ENCODE measurements at regions not wholly inside any gene's neighbourhood (a gene's known extent, or its start where the extent isn't known, plus 50 kb on each side); places are given as distances from the start of the nearest gene placed in this dataset.

- Mint-ChIP-seq H3K27ac (peak overlapping the region; percentile 83), H3K4me1 (ENCODE audit: low read depth) (peaks cover 44% of the 10 kb centered on the region)
- no peak for DNase-seq
Measured at GRCh38 chr2:7730449-7730848, 813.2 kb downstream of the RNF144A start.

DNA sequence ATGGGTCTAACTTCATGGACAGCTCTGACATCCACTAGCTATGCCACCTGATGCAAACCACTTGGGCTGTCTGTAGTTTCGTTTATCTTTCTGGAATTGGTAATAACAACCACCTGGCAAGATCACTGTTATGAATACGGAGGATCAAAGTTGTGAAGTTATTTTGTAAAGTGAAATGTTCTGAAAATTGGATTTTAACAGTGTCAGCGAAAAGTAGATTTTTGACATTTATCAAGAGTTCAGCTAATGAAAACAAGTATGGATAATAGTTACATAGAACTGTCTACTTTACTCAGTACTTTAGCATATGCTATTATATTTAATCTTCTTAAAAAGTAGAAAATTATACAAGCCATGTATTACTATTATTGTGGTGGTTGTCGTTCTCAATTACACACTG, 813.8 kb downstream of the RNF144A start:
- Mint-ChIP-seq H3K4me1 (ENCODE audit: low read depth) (peaks cover 40% of the 10 kb centered on the region), H3K4me3 (peak overlapping the region; percentile 76), H3K27me3 (no peaks in the 10 kb centered on the region), H3K27ac (peak overlapping the region; percentile 83), H3K9me3 (no peaks in the 10 kb centered on the region), H3K36me3 (ENCODE audit: low read depth) (peaks cover 47% of the 10 kb centered on the region)
- DNase-seq = no peak

More at GRCh38 chr2:7730449-7730848, 813.2 kb downstream of the RNF144A start:
- peak overlapping the region; percentile 76 for H3K4me3 Mint-ChIP-seq
- H3K36me3 Mint-ChIP-seq (ENCODE audit: low read depth) = peaks cover 51% of the 10 kb centered on the region
- H3K9me3 Mint-ChIP-seq = no peaks in the 10 kb centered on the region
- H3K27me3 Mint-ChIP-seq = no peaks in the 10 kb centered on the region

GRCh38 chr2:7732497-7732896, 815.3 kb downstream of the RNF144A start:
- H3K4me3 Mint-ChIP-seq = no peak overlapping the region
- peak overlapping the region; percentile 35 for H3K27ac Mint-ChIP-seq
- no peaks in the 10 kb centered on the region for H3K9me3 Mint-ChIP-seq
- DNase-seq = no peak
- no peaks in the 10 kb centered on the region for H3K27me3 Mint-ChIP-seq
- H3K4me1 Mint-ChIP-seq (ENCODE audit: low read depth) = peaks cover 45% of the 10 kb centered on the region
- peaks cover 40% of the 10 kb centered on the region for H3K36me3 Mint-ChIP-seq (ENCODE audit: low read depth)

GRCh38 chr2:7736646-7737305, 819.6 kb downstream of the RNF144A start:
- peaks cover 5% of the 10 kb centered on the region for H3K36me3 Mint-ChIP-seq (ENCODE audit: low read depth)
- H3K27me3 Mint-ChIP-seq = no peaks in the 10 kb centered on the region
- no peak for DNase-seq
- no peak overlapping the region for H3K4me3 Mint-ChIP-seq
- no peak overlapping the region for H3K27ac Mint-ChIP-seq
- H3K9me3 Mint-ChIP-seq = no peaks in the 10 kb centered on the region
- peaks cover 47% of the 10 kb centered on the region for H3K4me1 Mint-ChIP-seq (ENCODE audit: low read depth)

DNA sequence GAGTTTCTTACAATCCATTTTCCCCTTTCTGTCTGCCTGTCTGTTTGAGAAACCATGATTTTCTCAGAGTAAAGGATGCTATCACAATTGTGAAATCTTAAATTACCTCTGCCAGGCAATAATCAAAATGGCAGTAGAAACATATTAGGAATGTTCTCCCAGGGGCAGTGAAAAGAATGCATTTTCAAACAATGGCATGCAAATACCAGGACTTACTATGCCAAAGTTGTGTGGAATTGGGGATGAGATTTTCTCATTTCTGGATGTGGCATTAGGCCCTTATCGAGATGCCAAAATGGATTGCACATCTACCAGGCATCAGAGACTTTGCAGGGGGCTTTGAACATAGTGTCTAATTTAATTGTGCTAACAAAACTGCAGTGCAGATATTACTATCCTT, 821.4 kb downstream of the RNF144A start:
- Mint-ChIP-seq H3K4me3 (no peak overlapping the region), H3K27ac (no peak overlapping the region), H3K36me3 (ENCODE audit: low read depth) (peaks cover 4% of the 10 kb centered on the region), H3K9me3 (peaks cover 10% of the 10 kb centered on the region), H3K27me3 (no peaks in the 10 kb centered on the region), H3K4me1 (ENCODE audit: low read depth) (peaks cover 54% of the 10 kb centered on the region)
- no peak for DNase-seq

DNA sequence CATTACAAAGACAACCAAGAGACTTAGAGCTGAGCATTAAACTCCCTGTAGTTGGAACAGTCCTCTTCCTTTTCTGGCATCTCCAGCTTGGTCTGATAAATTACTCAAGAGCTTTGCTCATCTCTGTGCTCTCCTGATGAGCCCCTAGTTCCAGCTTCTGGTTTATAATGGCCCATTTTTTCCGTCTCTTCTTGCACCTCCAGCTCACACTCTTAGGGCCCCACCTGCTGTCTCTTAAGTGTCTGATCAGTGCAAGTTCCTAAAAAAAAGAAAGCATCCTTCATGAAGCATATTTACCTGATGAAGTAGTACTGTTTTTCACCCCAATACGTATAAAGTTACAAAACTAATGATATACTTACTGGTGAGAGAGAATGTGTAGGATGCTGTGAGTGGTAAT, 822.9 kb downstream of the RNF144A start:
- no peak for DNase-seq
- H3K27me3 Mint-ChIP-seq = no peaks in the 10 kb centered on the region
- peak overlapping the region; percentile 22 for H3K27ac Mint-ChIP-seq
- peaks cover 9% of the 10 kb centered on the region for H3K36me3 Mint-ChIP-seq (ENCODE audit: low read depth)
- no peak overlapping the region for H3K4me3 Mint-ChIP-seq
- peaks cover 63% of the 10 kb centered on the region for H3K4me1 Mint-ChIP-seq (ENCODE audit: low read depth)
- peaks cover 17% of the 10 kb centered on the region for H3K9me3 Mint-ChIP-seq

DNA sequence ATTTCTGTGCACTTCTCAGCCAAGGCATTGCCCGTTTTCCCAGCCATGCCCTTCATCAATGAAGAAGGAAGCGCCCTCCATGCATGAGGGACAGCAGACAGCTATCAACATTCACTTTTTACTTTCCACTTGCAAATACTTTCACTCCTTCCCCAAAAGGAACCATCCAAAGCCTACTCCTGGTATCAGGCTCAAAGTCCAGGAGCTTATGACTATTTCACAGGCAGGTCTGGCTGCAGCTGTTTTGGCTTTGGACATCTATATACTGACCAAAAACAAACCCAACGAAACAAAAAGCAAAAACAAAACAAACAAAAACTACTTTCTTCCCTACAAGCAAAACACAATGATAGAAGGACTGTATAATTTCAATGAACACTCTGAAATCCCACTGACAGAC, 825.1 kb downstream of the RNF144A start:
- Mint-ChIP-seq H3K9me3 (peaks cover 17% of the 10 kb centered on the region), H3K4me3 (no peak overlapping the region), H3K27ac (no peak overlapping the region), H3K36me3 (ENCODE audit: low read depth) (peaks cover 10% of the 10 kb centered on the region), H3K27me3 (no peaks in the 10 kb centered on the region), H3K4me1 (ENCODE audit: low read depth) (peaks cover 67% of the 10 kb centered on the region)
- DNase-seq = no peak

DNA sequence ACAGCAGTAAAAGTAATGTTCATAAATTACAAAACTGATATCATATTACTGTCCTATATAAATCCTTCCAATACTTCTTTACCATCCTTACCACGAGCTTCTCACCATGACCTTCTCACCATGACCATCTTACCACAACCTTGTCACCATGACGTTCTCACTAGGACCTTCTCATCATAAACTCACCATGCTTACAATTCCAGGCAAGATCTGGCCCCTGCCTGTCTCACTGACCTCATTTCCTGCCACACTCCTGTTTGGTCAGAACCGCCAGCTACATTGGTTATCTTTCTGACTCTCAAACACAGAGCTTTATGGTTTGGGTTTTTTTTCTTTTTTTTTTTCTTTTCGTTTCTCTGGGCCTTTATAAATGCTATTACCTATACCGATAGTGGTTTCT, 827.6 kb downstream of the RNF144A start:
- Mint-ChIP-seq H3K27me3 (no peaks in the 10 kb centered on the region), H3K27ac (peak overlapping the region; percentile 57), H3K4me1 (ENCODE audit: low read depth) (peaks cover 64% of the 10 kb centered on the region), H3K36me3 (ENCODE audit: low read depth) (peaks cover 10% of the 10 kb centered on the region), H3K9me3 (peaks cover 19% of the 10 kb centered on the region), H3K4me3 (no peak overlapping the region)
- DNase-seq = no peak

DNA sequence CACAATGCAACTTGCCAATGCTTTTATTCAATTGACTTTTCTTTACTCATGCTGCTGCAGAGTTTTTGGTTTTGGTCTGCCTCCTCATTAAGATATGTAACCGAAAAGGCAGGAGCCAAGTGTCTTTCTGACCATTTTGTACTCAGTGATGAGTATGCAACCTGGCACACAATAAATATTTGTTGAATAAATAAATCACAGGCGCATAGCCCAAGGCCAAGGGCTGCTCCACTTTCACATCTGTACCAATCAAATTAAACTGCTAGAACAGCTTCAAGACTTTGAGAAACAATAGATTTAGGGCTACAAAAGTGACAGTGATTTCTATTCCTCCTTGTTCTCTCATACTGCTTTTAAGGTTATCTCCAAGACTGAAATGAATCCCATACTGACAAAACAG, 828.2 kb downstream of the RNF144A start:
- H3K27me3 Mint-ChIP-seq = no peaks in the 10 kb centered on the region
- H3K9me3 Mint-ChIP-seq = peaks cover 19% of the 10 kb centered on the region
- peak overlapping the region; percentile 57 for H3K27ac Mint-ChIP-seq
- peaks cover 59% of the 10 kb centered on the region for H3K4me1 Mint-ChIP-seq (ENCODE audit: low read depth)
- H3K36me3 Mint-ChIP-seq (ENCODE audit: low read depth) = peaks cover 10% of the 10 kb centered on the region
- no peak for DNase-seq
- no peak overlapping the region for H3K4me3 Mint-ChIP-seq

GRCh38 chr2:7748717-7749415, 831.7 kb downstream of the RNF144A start:
- H3K9me3 Mint-ChIP-seq = peaks cover 16% of the 10 kb centered on the region
- H3K27ac Mint-ChIP-seq = peak overlapping the region; percentile 76
- no peak for DNase-seq
- no peaks in the 10 kb centered on the region for H3K27me3 Mint-ChIP-seq
- H3K4me1 Mint-ChIP-seq (ENCODE audit: low read depth) = peaks cover 43% of the 10 kb centered on the region
- peaks cover 13% of the 10 kb centered on the region for H3K36me3 Mint-ChIP-seq (ENCODE audit: low read depth)
- no peak overlapping the region for H3K4me3 Mint-ChIP-seq

- peaks cover 32% of the 10 kb centered on the region for H3K4me1 Mint-ChIP-seq (ENCODE audit: low read depth)
- H3K4me3 Mint-ChIP-seq = no peak overlapping the region
- H3K36me3 Mint-ChIP-seq (ENCODE audit: low read depth) = peaks cover 22% of the 10 kb centered on the region
- DNase-seq = no peak
- H3K27me3 Mint-ChIP-seq = no peaks in the 10 kb centered on the region
- H3K9me3 Mint-ChIP-seq = peaks cover 19% of the 10 kb centered on the region
- H3K27ac Mint-ChIP-seq = no peak overlapping the region
Measured at GRCh38 chr2:7749895-7750559, 832.8 kb downstream of the RNF144A start.

- DNase-seq = no peak
- Mint-ChIP-seq H3K36me3 (ENCODE audit: low read depth) (peaks cover 28% of the 10 kb centered on the region), H3K27me3 (peaks cover 8% of the 10 kb centered on the region), H3K4me1 (ENCODE audit: low read depth) (peaks cover 27% of the 10 kb centered on the region), H3K9me3 (peaks cover 35% of the 10 kb centered on the region), H3K27ac (no peak overlapping the region), H3K4me3 (no peak overlapping the region)
Measured at GRCh38 chr2:7752291-7752690, 835.1 kb downstream of the RNF144A start.

DNA sequence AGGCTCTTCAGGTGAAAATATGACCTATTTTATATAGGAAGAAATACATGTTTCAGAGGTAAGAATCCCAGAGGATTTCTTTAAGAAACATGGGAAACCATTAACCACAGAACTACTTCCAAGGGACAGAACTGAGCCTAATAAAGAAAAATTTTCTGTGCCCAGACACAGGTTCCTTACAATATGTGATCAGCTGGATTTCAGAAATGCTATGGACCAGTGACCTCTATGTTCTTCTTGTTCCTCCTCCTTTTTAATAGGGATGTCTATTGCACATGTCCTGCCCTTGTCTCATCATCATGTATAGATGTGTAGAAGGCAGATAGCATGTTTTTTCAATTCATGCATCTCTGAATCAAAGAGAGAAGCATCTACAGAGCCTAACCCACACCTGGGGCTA, 836.6 kb downstream of the RNF144A start:
- peaks cover 35% of the 10 kb centered on the region for H3K9me3 Mint-ChIP-seq
- peaks cover 8% of the 10 kb centered on the region for H3K27me3 Mint-ChIP-seq
- peaks cover 29% of the 10 kb centered on the region for H3K4me1 Mint-ChIP-seq (ENCODE audit: low read depth)
- DNase-seq = no peak
- no peak overlapping the region for H3K4me3 Mint-ChIP-seq
- no peak overlapping the region for H3K27ac Mint-ChIP-seq
- peaks cover 28% of the 10 kb centered on the region for H3K36me3 Mint-ChIP-seq (ENCODE audit: low read depth)

DNA sequence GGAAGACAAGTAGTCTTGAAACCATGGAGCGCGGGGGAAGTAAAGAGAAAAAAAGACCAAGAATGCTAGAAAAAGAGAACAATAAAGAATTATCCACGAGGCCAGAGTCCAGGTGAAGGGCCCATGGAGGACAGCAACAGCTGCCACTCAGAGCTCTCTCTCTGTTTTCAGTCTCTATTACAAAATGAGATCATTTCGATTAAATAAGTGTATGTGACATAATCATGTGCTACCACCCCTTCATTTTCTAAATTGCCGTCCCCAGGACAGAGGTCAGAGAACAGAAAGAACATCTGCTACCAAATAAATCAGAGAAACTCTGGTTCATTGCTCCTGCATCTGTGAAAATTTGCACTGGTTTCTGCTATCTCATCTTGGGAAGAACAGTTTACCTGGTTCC, 838.7 kb downstream of the RNF144A start:
- Mint-ChIP-seq H3K36me3 (ENCODE audit: low read depth) (peaks cover 28% of the 10 kb centered on the region), H3K27me3 (peaks cover 8% of the 10 kb centered on the region), H3K27ac (no peak overlapping the region), H3K4me1 (ENCODE audit: low read depth) (peaks cover 26% of the 10 kb centered on the region), H3K9me3 (peaks cover 35% of the 10 kb centered on the region), H3K4me3 (no peak overlapping the region)
- no peak for DNase-seq

Data from activated T-cell treated with anti-CD3 and anti-CD28 coated beads, Interleukin-2, amount 50 U/mL, for 24 hours (primary cell).